22Rv1 (cell line): ENCODE measurements at regions not wholly inside any gene's neighbourhood (a gene's known extent, or its start where the extent isn't known, plus 50 kb on each side); places are given as distances from the start of the nearest gene placed in this dataset.
"Not testable (repeated sequence)": the region's sequence is repeated elsewhere in the genome, so short reads cannot be mapped to it uniquely, and the experiment has no call there.

ENCODE experiments used
- CTCF ChIP-seq: fragments of 450-650 bp; IDR thresholded peaks from 2 replicates; pipeline ENCODE4 v1.5.1; 2017; ENCODE audit warnings: mild to moderate bottlenecking
- ZFX ChIP-seq: fragments of 450-650 bp; IDR thresholded peaks from 2 replicates; pipeline ENCODE4 v1.6.1; 2017; ENCODE audit warnings: antibody characterized with exemption, borderline replicate concordance

- TF ChIP-seq CTCF, ZFX: not testable (repeated sequence)
These were observed 599.2 kb downstream of the REEP3 start for GRCh38 chr10:64120301-64120980.
